ENCODE measurements at regions not wholly inside any gene's neighbourhood (a gene's known extent, or its start where the extent isn't known, plus 50 kb on each side); places are given as distances from the start of the nearest gene placed in this dataset.
A peak's percentile ranks its signal among the peaks of the same experiment; 100 is the strongest.

DNA sequence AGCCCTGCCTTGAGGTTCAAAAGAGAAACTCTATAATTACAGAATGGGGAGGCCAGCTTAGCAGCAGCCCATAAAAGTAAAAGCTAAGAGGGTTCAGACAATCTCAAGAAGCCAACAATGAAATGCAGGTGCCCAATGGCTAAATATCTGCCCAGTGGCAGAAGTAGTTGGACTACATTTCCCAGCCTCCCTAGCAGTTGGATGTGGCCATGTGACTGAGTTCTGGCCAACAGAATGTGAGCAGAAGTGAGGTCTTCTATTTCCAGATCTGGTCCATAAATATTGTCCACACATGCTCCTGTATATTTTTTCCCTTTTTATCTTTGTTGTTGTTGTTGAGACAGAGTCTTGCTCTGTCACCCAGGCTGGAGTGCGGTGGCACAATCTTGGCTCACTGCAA lies 127.9 kb upstream of the NHS start:
- TF ChIP-seq, protein P1, sequence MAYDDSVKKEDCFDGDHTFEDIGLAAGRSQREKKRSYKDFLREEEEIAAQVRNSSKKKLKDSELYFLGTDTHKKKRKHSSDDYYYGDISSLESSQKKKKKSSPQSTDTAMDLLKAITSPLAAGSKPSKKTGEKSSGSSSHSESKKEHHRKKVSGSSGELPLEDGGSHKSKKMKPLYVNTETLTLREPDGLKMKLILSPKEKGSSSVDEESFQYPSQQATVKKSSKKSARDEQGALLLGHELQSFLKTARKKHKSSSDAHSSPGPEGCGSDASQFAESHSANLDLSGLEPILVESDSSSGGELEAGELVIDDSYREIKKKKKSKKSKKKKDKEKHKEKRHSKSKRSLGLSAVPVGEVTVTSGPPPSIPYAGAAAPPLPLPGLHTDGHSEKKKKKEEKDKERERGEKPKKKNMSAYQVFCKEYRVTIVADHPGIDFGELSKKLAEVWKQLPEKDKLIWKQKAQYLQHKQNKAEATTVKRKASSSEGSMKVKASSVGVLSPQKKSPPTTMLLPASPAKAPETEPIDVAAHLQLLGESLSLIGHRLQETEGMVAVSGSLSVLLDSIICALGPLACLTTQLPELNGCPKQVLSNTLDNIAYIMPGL (CRISPR knock-in tag; IDR thresholded peaks at IDR 0.05; ENCODE audit: borderline replicate concordance): no peak
- TF ChIP-seq KDM1A (IDR thresholded peaks at IDR 0.05; ENCODE audit: low read depth) (no peak), USF2 (IDR thresholded peaks at IDR 0.05) (peak; percentile 42; the same call in 1 of the 2 replicates)
- CTCF ChIA-PET: no interaction called here
- Histone ChIP-seq H3K4me3 (no peak overlapping the region), H3K4me1 (no peaks in the 10 kb centered on the region), H3K9me3 (no peaks in the 10 kb centered on the region), H3K4me2 (no peak overlapping the region), H3K27ac (no peak overlapping the region)
- POLR2A ChIA-PET: no interaction called here
- FAIRE-seq (no peak), DNase-seq (ENCODE audit: low read depth in 1 of 2, low spot score in 1 of 2) (peak in 1 of 2 experiments; percentile 4), ATAC-seq (peak in 1 of 2 experiments; percentile 54; a peak in 1 of 6 replicates)
- 95% methylated on average over 1 of the region's 1 CpG for WGBS (ENCODE audit: missing lambda C conversion rate)

- FAIRE-seq: peak; percentile 65
- no peak overlapping the region for H3K27ac ChIP-seq
- no peaks in the 10 kb centered on the region for H3K4me1 ChIP-seq
- ChIA-PET POLR2A (no interaction called here), CTCF (no interaction called here)
- no peak overlapping the region for H3K4me3 ChIP-seq
- DNase-seq (ENCODE audit: low read depth in 1 of 2, low spot score in 1 of 2): no peak
- 45% methylated on average over 2 of the region's 2 CpGs for WGBS (ENCODE audit: missing lambda C conversion rate)
- no peak for TF ChIP-seq RCOR1 (IDR thresholded peaks at IDR 0.05; ENCODE audit: low read depth, low read length)
- no peak for TF ChIP-seq ESRRA (IDR thresholded peaks at IDR 0.05; ENCODE audit: borderline replicate concordance, low read length)
- no peak for TF ChIP-seq HOXA7 (CRISPR knock-in tag; IDR thresholded peaks at IDR 0.05)
- H3K9me3 ChIP-seq: no peaks in the 10 kb centered on the region
- H3K4me2 ChIP-seq: no peak overlapping the region
- no peak for ATAC-seq
Measured at GRCh38 chrX:17262123-17262522, 112.9 kb upstream of the NHS start.

DNA sequence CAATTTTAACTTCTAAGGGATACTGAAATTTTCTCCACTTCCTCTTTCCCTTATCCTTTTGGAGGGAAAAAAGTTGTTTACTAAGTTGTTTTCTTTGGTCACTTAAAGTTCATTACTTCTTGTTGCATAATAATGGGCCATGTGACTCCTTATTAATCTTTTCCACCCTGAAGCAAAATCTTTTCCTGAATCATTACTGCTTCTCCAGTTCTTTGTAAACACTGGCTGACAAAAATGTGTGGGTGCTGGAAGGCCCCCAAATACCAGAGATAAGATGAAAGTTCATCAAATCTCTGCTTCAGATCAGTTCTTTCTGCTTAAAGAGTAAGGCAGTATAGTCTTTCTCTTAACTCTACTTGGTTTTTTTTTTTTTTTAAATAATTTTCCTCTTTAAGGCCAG lies 108.9 kb upstream of the NHS start:
- DNase-seq (ENCODE audit: low read depth in 1 of 2, low spot score in 1 of 2) (no peak), ATAC-seq (no peak), FAIRE-seq (peak; percentile 7)
- H3K4me3 ChIP-seq: no peak overlapping the region
- TF ChIP-seq ZC3H11A (IDR thresholded peaks at IDR 0.05) (no peak), HOXB13 (CRISPR knock-in tag; IDR thresholded peaks at IDR 0.05; ENCODE audit: low read depth) (no peak), BCL3 (IDR thresholded peaks at IDR 0.05) (no peak), SMC3 (IDR thresholded peaks at IDR 0.05) (no peak), ZFP36 (IDR thresholded peaks at IDR 0.05; ENCODE audit: borderline replicate concordance, partially characterized antibody) (no peak), USF2 (IDR thresholded peaks at IDR 0.05) (no peak), RFX5 (IDR thresholded peaks at IDR 0.05) (no peak), ESRRA (IDR thresholded peaks at IDR 0.05; ENCODE audit: borderline replicate concordance, low read length) (no peak), ZNF302 (CRISPR knock-in tag; IDR thresholded peaks at IDR 0.05) (no peak), CHD2 (IDR thresholded peaks at IDR 0.05; ENCODE audit: low read length, partially characterized antibody) (no peak), CEBPB (IDR thresholded peaks at IDR 0.05) (no peak), RARB (CRISPR knock-in tag; IDR thresholded peaks at IDR 0.05) (no peak), FOSB (CRISPR knock-in tag; IDR thresholded peaks at IDR 0.05) (no peak), EP300 (IDR thresholded peaks at IDR 0.05) (no peak)
- H3K4me2 ChIP-seq: no peak overlapping the region
- H3K4me1 ChIP-seq: no peaks in the 10 kb centered on the region
- POLR2A ChIA-PET: no interaction called here
- CTCF ChIA-PET: no interaction called here
- no peak overlapping the region for H3K27ac ChIP-seq
- no peaks in the 10 kb centered on the region for H3K9me3 ChIP-seq
